HG02798 (cell line): ENCODE measurements at regions not wholly inside any gene's neighbourhood (a gene's known extent, or its start where the extent isn't known, plus 50 kb on each side); places are given as distances from the start of the nearest gene placed in this dataset.

Source experiments
- ATAC-seq: cut with Tn5 transposase; IDR thresholded peaks from one replicate; pipeline ENCODE4 v1.9.1; 2021; ENCODE audit warnings: mild to moderate bottlenecking; ENCODE audit not compliant: unreplicated experiment, poor library complexity

GRCh38 chr2:176495826-176496225 is 226.6 kb downstream of the MTX2 start:
- ATAC-seq, result no peak

DNA sequence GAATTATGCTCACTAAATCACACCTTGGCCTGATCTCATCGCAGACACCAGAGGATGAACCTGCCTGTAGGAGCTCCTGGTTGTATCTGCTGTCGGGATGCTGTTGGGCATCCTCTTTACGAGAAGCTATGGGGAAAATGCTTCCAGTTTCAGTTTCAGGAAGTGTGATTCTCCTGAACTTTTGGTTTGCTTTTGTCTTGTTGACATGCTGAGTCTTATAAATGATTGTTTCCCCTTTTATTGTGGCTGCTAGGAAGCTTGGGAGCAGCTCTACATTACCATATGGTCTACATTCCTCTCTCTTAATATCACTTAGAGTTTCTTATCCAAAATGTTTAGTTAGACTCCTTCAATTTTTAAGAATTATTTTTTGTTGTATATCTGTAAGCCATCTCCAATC is 227.5 kb downstream of the MTX2 start:
- ATAC-seq, result no peak

DNA sequence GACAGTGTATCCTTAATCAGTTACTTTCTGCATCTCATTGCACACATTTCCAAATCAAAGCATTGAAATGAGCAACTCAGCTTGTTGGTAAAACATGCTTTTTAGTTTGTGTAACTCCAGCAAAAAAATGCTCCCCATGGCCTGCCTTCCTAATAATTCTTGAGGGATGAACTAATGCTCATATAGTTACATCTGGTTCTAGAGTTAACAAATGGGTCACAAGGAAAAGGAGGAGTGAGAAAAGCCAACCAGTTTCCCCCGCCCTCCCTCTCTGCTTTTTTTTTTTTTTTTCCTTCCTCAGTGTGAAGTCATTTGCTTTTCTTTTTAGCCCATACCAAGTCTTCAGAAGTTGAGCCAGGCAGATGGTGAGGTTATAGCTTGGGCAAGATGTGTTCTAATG is 231.7 kb downstream of the MTX2 start:
- ATAC-seq, result no peak

- no peak for ATAC-seq
These were observed 232.4 kb downstream of the MTX2 start for GRCh38 chr2:176501617-176502016.

DNA sequence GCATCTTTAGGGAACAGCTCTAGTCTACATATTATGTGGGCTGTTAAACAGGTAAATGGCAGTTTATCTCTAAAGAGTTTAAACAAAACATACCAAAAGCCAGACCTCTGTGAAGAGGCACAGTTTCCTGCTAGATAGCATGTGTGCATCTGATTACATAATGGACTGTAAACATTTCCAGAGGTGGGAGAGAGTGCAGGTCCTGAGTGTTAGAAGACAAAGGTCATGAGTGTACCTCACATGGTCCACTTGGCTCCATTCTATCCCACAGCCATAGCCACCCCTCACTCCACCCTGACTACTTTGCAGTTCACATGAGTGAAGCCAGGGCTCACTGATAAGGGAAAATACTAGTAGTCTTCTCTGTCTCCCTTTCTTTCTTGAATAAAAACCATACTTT is 233.4 kb downstream of the MTX2 start:
- no peak for ATAC-seq

GRCh38 chr2:176503776-176504175 is 234.5 kb downstream of the MTX2 start:
- ATAC-seq, result no peak

DNA sequence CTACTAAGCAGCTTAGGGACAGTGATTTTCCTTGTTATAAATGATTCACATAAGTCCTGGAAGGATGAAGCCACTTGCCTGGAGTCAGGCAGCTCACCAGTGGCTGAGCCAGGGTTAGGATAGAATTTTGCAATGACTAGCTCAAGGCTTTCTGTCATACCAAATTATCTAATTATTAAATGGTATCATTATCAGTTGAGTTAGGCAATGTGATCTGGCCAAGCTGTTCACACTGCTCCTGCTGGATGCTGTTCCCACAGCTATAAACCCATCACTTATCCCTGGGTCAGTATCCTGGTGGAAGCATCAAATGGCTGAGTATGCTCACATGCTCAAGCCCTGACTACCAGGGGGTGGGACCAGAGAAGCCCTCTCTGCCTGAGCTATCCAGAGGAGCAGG is 235.2 kb downstream of the MTX2 start:
- ATAC-seq, result no peak

DNA sequence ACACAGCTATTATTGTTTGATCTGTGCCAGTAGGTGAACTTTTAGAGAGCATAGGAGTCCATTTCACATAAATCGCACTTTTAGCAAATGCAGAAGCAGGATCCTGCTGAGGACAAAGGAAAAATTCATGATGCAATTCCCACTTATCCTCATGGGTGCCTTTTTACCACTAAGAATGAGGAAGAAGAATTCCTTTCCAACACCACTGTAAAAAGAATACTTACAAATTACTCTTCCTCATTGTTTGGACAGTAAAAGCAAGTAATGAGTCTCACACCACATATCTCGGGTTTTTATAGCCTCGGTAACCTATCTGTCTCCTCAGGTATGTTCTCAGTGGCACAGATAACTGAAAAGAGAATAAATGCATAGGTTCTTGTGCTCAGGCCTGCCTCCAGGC is 238.5 kb downstream of the MTX2 start:
- ATAC-seq, result no peak

DNA sequence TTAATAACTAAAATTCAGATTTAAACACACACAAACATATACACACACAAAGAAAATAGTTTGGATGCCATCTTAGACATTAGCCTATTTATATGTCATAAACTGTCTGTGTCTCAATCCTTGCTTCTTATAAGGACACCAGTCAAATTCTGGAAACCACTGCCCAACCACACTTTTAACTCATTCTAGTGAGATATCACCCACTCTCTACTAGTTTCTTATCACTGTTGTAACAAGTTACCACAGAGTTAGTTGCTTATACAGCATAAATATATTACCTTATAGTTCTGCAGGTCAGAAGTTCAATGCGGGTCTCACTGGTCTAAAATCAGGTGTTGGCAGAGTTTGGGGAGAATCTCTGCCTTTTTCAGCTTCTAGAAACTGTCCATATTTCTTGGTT is 239.1 kb downstream of the MTX2 start:
- ATAC-seq, result peak; percentile 35

GRCh38 chr2:176508984-176509740 is 239.9 kb downstream of the MTX2 start:
- peak; percentile 80 for ATAC-seq

- ATAC-seq, result no peak
These were observed 245.0 kb downstream of the MTX2 start for GRCh38 chr2:176514276-176514675.

DNA sequence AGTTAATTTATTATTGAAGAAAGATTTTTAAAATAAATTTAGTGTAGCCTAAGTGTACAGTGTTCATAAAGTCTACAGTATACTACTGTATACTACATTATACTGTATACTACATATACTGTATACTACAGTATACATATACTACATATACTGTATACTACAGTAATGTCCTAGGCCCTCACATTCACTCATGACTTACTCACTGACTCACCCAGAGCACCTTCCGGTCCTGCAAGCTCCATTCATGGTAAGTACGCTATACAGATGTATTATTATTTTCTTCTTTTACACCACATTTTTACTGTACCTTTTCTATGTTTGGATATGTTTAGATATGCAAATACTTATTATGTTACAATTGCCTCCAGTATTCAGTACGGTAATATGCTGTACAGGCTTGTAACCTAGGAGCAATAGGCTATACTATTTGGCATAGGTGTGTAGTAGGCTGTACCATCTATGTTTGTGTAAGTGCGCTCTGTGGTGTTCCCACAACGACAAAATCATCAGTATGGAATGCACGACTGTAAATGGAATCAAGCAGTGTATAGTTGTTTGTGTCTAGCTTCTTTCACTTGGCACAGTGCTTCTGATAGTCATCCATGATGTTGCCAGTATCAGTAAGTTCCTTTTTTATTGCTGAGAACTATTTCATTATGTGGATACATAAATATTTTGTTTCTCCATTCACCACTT is 245.7 kb downstream of the MTX2 start:
- ATAC-seq, result no peak

DNA sequence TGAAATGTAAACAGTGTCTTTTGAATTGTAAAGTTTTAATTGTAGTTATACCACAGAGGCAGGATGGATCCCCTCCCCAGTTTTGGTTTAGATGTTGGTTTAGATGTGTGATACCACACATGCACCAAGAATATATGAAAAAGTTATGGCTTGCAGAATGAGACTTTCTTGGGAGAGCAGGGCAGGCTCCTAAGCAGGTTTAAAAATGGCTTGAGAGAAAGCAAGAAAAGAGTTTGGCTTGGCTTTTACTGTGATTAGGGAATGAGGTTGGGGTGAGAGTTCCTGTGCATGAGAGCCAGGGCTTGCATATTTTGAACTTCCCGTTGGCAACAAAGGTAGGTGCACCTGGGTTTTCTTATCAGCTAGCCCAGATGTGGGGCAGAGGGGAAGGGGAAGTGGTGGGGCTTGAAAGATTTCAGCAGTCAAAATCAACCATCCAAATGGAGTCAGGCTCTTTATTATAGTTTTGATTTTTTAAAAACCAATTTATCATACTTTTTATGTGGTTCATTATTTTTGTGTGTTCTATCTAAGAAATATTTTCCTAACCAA is 246.9 kb downstream of the MTX2 start:
- no peak for ATAC-seq

DNA sequence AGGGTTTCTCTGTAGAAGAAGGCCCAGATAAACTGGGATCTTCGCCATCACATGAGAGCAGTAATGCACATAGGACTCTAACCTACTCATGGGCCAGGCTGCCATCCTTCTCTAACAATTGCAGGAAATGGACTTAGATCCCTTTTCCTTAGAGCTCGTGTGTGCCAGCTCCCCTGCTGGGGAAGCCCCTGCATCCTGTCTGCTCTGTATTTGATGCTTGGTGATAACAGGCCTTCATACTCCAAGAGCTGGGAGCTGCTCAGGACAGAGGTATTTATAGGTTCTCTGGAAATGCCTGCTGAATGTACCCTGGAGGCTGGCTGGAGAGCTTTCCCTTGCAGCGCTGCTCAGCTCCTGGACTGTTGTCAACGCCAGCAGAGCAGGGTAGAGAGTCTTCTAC is 249.6 kb downstream of the MTX2 start:
- ATAC-seq, result no peak

DNA sequence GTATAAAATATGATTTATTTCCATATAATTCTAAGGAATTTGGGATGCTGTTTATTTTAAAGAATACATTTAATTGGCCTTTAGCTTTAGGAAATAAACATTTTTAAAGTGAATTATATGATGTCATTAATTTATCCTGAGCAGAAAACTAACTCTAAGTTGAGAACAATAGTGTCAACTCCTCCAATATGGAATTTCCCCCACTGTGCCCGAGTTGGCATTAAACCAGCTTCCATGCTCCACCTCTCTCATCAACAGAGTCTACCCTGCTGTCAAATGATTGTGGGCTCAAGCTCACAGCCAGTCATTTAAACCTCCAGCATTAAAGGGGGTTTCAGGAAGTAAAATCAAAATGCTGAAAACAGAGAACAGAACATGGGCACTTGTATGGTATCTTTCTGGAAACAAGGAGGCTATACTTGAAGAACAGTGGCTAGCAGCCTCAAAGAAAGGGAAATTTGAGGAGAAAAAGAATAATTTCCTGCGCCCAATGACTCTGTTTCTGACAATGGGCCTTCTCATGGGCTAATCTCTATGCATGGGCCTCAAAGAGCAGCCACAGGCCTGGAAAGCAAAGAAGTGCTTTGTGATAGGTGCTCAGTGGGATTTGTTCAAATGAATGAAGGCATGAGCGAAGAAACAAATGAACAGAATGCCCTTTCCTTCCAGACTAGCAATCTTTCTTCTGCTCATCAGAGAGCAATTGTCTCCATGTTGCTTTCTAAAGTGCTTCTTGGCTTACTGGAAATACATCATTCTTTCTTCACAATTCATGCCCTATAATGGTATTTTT is 252.8 kb downstream of the MTX2 start:
- ATAC-seq, result no peak

GRCh38 chr2:176525086-176525485 is 255.8 kb downstream of the MTX2 start:
- ATAC-seq, result no peak

DNA sequence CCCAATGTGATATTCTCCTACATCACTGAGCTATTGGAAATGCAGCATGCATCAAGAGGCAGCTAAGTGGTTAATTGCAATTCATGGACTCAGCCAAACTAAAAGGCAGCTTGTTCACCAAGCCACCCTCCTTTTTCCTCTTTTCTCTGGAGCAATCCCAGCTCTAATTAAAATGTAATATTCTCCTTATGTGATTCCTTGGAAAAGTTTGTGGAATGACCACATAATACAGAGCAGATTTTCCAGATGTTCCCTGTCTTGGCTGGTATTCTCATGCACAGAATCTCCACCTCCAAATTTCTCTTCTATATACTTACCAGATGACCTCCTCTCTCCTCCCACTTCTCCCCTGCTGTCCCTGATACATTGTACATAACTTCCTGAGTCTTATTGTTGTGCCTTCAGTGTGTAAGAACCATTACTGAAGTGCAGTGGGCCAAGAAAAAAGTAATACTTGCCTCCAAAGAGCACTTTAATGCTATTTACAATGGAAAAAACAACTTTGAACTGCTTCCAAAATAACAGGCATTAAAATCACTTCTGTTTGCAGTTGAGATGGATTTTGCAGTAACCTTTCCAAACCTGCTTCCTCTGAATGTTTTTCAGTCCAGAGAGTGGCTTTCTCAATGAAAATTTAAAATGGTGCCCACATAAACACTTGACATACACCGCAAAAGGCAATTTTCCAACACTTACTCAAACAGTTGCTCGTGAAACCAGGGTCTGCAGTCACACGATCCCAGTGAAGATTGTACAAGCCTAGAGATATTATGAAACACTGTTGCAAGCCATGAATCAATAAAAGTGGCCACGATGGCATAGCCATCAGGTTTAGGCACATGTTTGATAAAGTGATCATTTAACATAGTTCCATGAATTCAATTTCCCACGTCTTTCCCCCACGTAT is 258.0 kb downstream of the MTX2 start:
- ATAC-seq, result no peak

DNA sequence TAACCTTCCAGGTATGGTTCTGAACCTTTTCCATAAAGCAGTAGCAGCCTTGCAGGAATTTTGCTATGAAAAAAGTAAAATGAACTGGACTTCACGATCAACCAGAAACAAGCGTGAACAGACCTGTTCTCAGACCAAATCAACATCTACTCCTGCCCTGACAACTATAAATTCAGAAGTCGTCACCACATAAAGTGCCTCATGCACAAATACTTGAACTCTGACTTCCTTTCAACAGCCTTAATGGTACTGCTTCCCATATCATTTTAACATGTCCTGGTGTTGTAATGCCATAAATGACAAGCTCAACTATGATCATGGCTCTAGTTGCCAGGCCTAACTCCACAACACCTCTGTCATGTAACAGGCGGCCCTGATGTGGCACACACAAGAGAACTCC is 262.4 kb downstream of the MTX2 start:
- no peak for ATAC-seq

GRCh38 chr2:176533505-176534193 is 264.4 kb downstream of the MTX2 start:
- no peak for ATAC-seq
